ENCODE measurements at regions not wholly inside any gene's neighbourhood (a gene's known extent, or its start where the extent isn't known, plus 50 kb on each side); places are given as distances from the start of the nearest gene placed in this dataset.

GRCh38 chr2:180276733-180277132 lies 269.6 kb upstream of the CWC22 start:
- POLR2A ChIA-PET (ENCODE audit: unreplicated experiment) = no interaction called here

More at GRCh38 chr2:180276733-180277132, 269.6 kb upstream of the CWC22 start:
- H4K5ac ChIP-seq (ENCODE audit: low read depth, low read length) = no peak overlapping the region
- H2AK5ac ChIP-seq (ENCODE audit: low read depth, low read length) = no peak overlapping the region
- H2BK5ac ChIP-seq (ENCODE audit: low read depth, low read length, poor library complexity, severe bottlenecking) = no peak overlapping the region
- H2BK15ac ChIP-seq (ENCODE audit: low read depth, low read length) = no peak overlapping the region
- dilution Hi-C loops (cut with HindIII; ENCODE audit: low sequenced_read_pairs, unreplicated experiment) = no loop called here
- no peaks in the 10 kb centered on the region for H3K9me3 ChIP-seq (ENCODE audit: control insufficient read depth, insufficient read depth, low read length)
- CTCF ChIA-PET = no interaction called here
- no CpG with 5 or more reads among the region's 2 CpGs for WGBS, 2 experiments (ENCODE audit: extremely low coverage in 2 of 2, insufficient read length in 1 of 2)
- no peak overlapping the region for H3K23ac ChIP-seq (ENCODE audit: low read depth, low read length)
- no peaks in the 10 kb centered on the region for H3K27me3 ChIP-seq (ENCODE audit: control insufficient read depth, insufficient read depth, low read length)
- no peak overlapping the region for H3K4me3 ChIP-seq (ENCODE audit: insufficient read depth, low read depth, low read length)
- no peak overlapping the region for H2BK20ac ChIP-seq (ENCODE audit: low read depth, low read length)
- intact Hi-C loops (cut with micrococcal nuclease) = no loop called here
- BruUV-seq (replicated peaks) = no TSS peak
- no peak overlapping the region for H2AK9ac ChIP-seq (replicated peaks; ENCODE audit: low read depth, low read length, poor library complexity)
- H3K56ac ChIP-seq (ENCODE audit: extremely low read depth, insufficient read depth, low read length) = no peak overlapping the region
- H3K14ac ChIP-seq (replicated peaks; ENCODE audit: low read depth, low read length) = no peak overlapping the region
- H3K79me1 ChIP-seq (ENCODE audit: low read depth in 1 of 2, low read length in 2 of 2) = no peaks in the 10 kb centered on the region
- no peak overlapping the region for H4K91ac ChIP-seq (ENCODE audit: insufficient read depth, low read depth, low read length)
- ATAC-seq (ENCODE audit: low read depth) = no peak
- no peak overlapping the region for H3K27ac ChIP-seq (ENCODE audit: insufficient read depth, low read length)
- no peak overlapping the region for H3K4ac ChIP-seq (ENCODE audit: low read depth, low read length)
- H3K36me3 ChIP-seq (ENCODE audit: control insufficient read depth, insufficient read depth, low read length) = no peaks in the 10 kb centered on the region
- no peak overlapping the region for H3K4me2 ChIP-seq (ENCODE audit: low read depth, low read length)
- no peaks in the 10 kb centered on the region for H3K9me1 ChIP-seq (ENCODE audit: insufficient read depth, low read length)
- H4K8ac ChIP-seq (ENCODE audit: low read depth in 2 of 2, low read length in 2 of 2) = no peak overlapping the region
- TF ChIP-seq RCOR1 (IDR thresholded peaks at IDR 0.05; ENCODE audit: insufficient replicate concordance, low read length) (no peak), CHD1 (IDR thresholded peaks at IDR 0.05; ENCODE audit: low read depth, low read length) (no peak), BHLHE40 (IDR thresholded peaks at IDR 0.05; ENCODE audit: low read depth, low read length) (no peak), MAFK (IDR thresholded peaks at IDR 0.05; ENCODE audit: low read depth, low read length) (no peak)
- DNase-seq = no peak
- no peak overlapping the region for H2AFZ ChIP-seq (replicated peaks; ENCODE audit: low read length, poor library complexity)
- H3K18ac ChIP-seq (ENCODE audit: low read depth, low read length) = no peak overlapping the region
- no peaks in the 10 kb centered on the region for H3K4me1 ChIP-seq (ENCODE audit: control insufficient read depth, insufficient read depth, low read length)
- H3K9ac ChIP-seq (ENCODE audit: low read depth, low read length) = no peak overlapping the region
- in situ Hi-C loops (cut with MboI; ENCODE audit: low sequenced_read_pairs) = no loop called here
- no peaks in the 10 kb centered on the region for H4K20me1 ChIP-seq (ENCODE audit: insufficient read depth, low read length)
- no peak overlapping the region for H2BK120ac ChIP-seq (ENCODE audit: low read depth, low read length)
